ENCODE measurements at regions not wholly inside any gene's neighbourhood (a gene's known extent, or its start where the extent isn't known, plus 50 kb on each side); places are given as distances from the start of the nearest gene placed in this dataset.
"Not testable (repeated sequence)": the region's sequence is repeated elsewhere in the genome, so short reads cannot be mapped to it uniquely, and the experiment has no call there.

- H3K27me3 Mint-ChIP-seq = no peaks in the 10 kb centered on the region
- CTCF ChIA-PET = no interaction called here
- DNase-seq = no peak
- H3K4me3 Mint-ChIP-seq = no peak overlapping the region
- H3K9me3 Mint-ChIP-seq = no peaks in the 10 kb centered on the region
- no peak overlapping the region for H3K27ac Mint-ChIP-seq
- no peaks in the 10 kb centered on the region for H3K36me3 Mint-ChIP-seq
- H3K4me1 Mint-ChIP-seq = peaks cover 2% of the 10 kb centered on the region
These were observed 290.6 kb downstream of the ZNF674 start for GRCh38 chrX:46254641-46255040.

- CTCF ChIA-PET = no interaction called here
- H3K9me3 Mint-ChIP-seq = no peaks in the 10 kb centered on the region
- no peaks in the 10 kb centered on the region for H3K4me1 Mint-ChIP-seq
- no peaks in the 10 kb centered on the region for H3K36me3 Mint-ChIP-seq
- H3K27me3 Mint-ChIP-seq = no peaks in the 10 kb centered on the region
- H3K4me3 Mint-ChIP-seq = no peak overlapping the region
- H3K27ac Mint-ChIP-seq = no peak overlapping the region
- no peak for DNase-seq
These were observed 293.5 kb downstream of the ZNF674 start for GRCh38 chrX:46251755-46252154.

GRCh38 chrX:46250151-46250550, 295.1 kb downstream of the ZNF674 start:
- Mint-ChIP-seq H3K27ac (no peak overlapping the region), H3K4me3 (no peak overlapping the region), H3K36me3 (no peaks in the 10 kb centered on the region), H3K27me3 (no peaks in the 10 kb centered on the region), H3K4me1 (no peaks in the 10 kb centered on the region), H3K9me3 (no peaks in the 10 kb centered on the region)
- DNase-seq = no peak
- CTCF ChIA-PET = no interaction called here

- Mint-ChIP-seq H3K4me3 (no peak overlapping the region), H3K27ac (no peak overlapping the region), H3K9me3 (no peaks in the 10 kb centered on the region), H3K36me3 (no peaks in the 10 kb centered on the region), H3K27me3 (no peaks in the 10 kb centered on the region), H3K4me1 (no peaks in the 10 kb centered on the region)
- CTCF ChIA-PET = no interaction called here
- DNase-seq = no peak
These were observed 297.8 kb downstream of the ZNF674 start for GRCh38 chrX:46247456-46247855.

- no peaks in the 10 kb centered on the region for H3K9me3 Mint-ChIP-seq
- H3K36me3 Mint-ChIP-seq = no peaks in the 10 kb centered on the region
- no peaks in the 10 kb centered on the region for H3K27me3 Mint-ChIP-seq
- no peak overlapping the region for H3K4me3 Mint-ChIP-seq
- DNase-seq = no peak
- no peak overlapping the region for H3K27ac Mint-ChIP-seq
- H3K4me1 Mint-ChIP-seq = no peaks in the 10 kb centered on the region
- CTCF ChIA-PET = no interaction called here
These were observed 300.8 kb downstream of the ZNF674 start for GRCh38 chrX:46244451-46244850.

- H3K27me3 Mint-ChIP-seq = no peaks in the 10 kb centered on the region
- H3K4me1 Mint-ChIP-seq = no peaks in the 10 kb centered on the region
- H3K4me3 Mint-ChIP-seq = no peak overlapping the region
- no peak for DNase-seq
- H3K27ac Mint-ChIP-seq = no peak overlapping the region
- CTCF ChIA-PET = no interaction called here
- no peaks in the 10 kb centered on the region for H3K9me3 Mint-ChIP-seq
- H3K36me3 Mint-ChIP-seq = no peaks in the 10 kb centered on the region
These were observed 308.8 kb downstream of the ZNF674 start for GRCh38 chrX:46236411-46236810.

- CTCF ChIA-PET = no interaction called here
- no peaks in the 10 kb centered on the region for H3K4me1 Mint-ChIP-seq
- no peak overlapping the region for H3K4me3 Mint-ChIP-seq
- no peak for DNase-seq
- H3K36me3 Mint-ChIP-seq = no peaks in the 10 kb centered on the region
- H3K9me3 Mint-ChIP-seq = no peaks in the 10 kb centered on the region
- no peaks in the 10 kb centered on the region for H3K27me3 Mint-ChIP-seq
- no peak overlapping the region for H3K27ac Mint-ChIP-seq
These were observed 309.4 kb downstream of the ZNF674 start for GRCh38 chrX:46235778-46236177.

- DNase-seq = no peak
- CTCF ChIA-PET = no interaction called here
- Mint-ChIP-seq H3K27ac (no peak overlapping the region), H3K4me1 (no peaks in the 10 kb centered on the region), H3K9me3 (no peaks in the 10 kb centered on the region), H3K4me3 (no peak overlapping the region), H3K27me3 (no peaks in the 10 kb centered on the region), H3K36me3 (no peaks in the 10 kb centered on the region)
These were observed 310.4 kb downstream of the ZNF674 start for GRCh38 chrX:46234775-46235174.

GRCh38 chrX:46228389-46228788, 316.8 kb downstream of the ZNF674 start:
- Mint-ChIP-seq H3K27ac (no peak overlapping the region), H3K4me3 (no peak overlapping the region), H3K36me3 (no peaks in the 10 kb centered on the region), H3K4me1 (no peaks in the 10 kb centered on the region), H3K27me3 (no peaks in the 10 kb centered on the region), H3K9me3 (no peaks in the 10 kb centered on the region)
- no peak for DNase-seq
- CTCF ChIA-PET = no interaction called here

GRCh38 chrX:46226422-46226821, 318.8 kb downstream of the ZNF674 start:
- no peaks in the 10 kb centered on the region for H3K27me3 Mint-ChIP-seq
- no peak overlapping the region for H3K4me3 Mint-ChIP-seq

GRCh38 chrX:46223499-46223898, 321.7 kb downstream of the ZNF674 start:
- H3K4me1 Mint-ChIP-seq, H3K4me3 Mint-ChIP-seq, CTCF ChIA-PET, DNase-seq, H3K27me3 Mint-ChIP-seq, H3K9me3 Mint-ChIP-seq, H3K36me3 Mint-ChIP-seq, H3K27ac Mint-ChIP-seq: not testable (repeated sequence)

More at GRCh38 chrX:46226422-46226821, 318.8 kb downstream of the ZNF674 start:
- Mint-ChIP-seq H3K9me3 (no peaks in the 10 kb centered on the region), H3K4me1 (no peaks in the 10 kb centered on the region), H3K36me3 (no peaks in the 10 kb centered on the region), H3K27ac (no peak overlapping the region)
- CTCF ChIA-PET = no interaction called here
- no peak for DNase-seq

- no peak overlapping the region for H3K4me3 Mint-ChIP-seq
- H3K4me1 Mint-ChIP-seq = no peaks in the 10 kb centered on the region
- no peak for DNase-seq
- H3K36me3 Mint-ChIP-seq = no peaks in the 10 kb centered on the region
- CTCF ChIA-PET = no interaction called here
- H3K9me3 Mint-ChIP-seq = no peaks in the 10 kb centered on the region
- no peak overlapping the region for H3K27ac Mint-ChIP-seq
- no peaks in the 10 kb centered on the region for H3K27me3 Mint-ChIP-seq
These were observed 324.4 kb downstream of the ZNF674 start for GRCh38 chrX:46220822-46221221.

- Mint-ChIP-seq H3K9me3 (no peaks in the 10 kb centered on the region), H3K4me3 (no peak overlapping the region), H3K27me3 (no peaks in the 10 kb centered on the region), H3K4me1 (no peaks in the 10 kb centered on the region), H3K27ac (no peak overlapping the region), H3K36me3 (no peaks in the 10 kb centered on the region)
- no peak for DNase-seq
- CTCF ChIA-PET = no interaction called here
These were observed 326.8 kb downstream of the ZNF674 start for GRCh38 chrX:46218373-46218772.

- H3K27ac Mint-ChIP-seq = no peak overlapping the region
- H3K4me1 Mint-ChIP-seq = no peaks in the 10 kb centered on the region
- no peak overlapping the region for H3K4me3 Mint-ChIP-seq
- CTCF ChIA-PET = interaction anchor here (0.6 kb wide), 1 partner anchor 53 kb away, joined by 3 read pairs; no protein-coding TSS in a partner anchor
- H3K9me3 Mint-ChIP-seq = no peaks in the 10 kb centered on the region
- no peaks in the 10 kb centered on the region for H3K36me3 Mint-ChIP-seq
- no peak for DNase-seq
- no peaks in the 10 kb centered on the region for H3K27me3 Mint-ChIP-seq
These were observed 328.8 kb downstream of the ZNF674 start for GRCh38 chrX:46216406-46216805.

- CTCF ChIA-PET = no interaction called here
- H3K27ac Mint-ChIP-seq = no peak overlapping the region
- no peak for DNase-seq
- no peak overlapping the region for H3K4me3 Mint-ChIP-seq
- H3K27me3 Mint-ChIP-seq = no peaks in the 10 kb centered on the region
- peaks cover 19% of the 10 kb centered on the region for H3K4me1 Mint-ChIP-seq
- no peaks in the 10 kb centered on the region for H3K9me3 Mint-ChIP-seq
- no peaks in the 10 kb centered on the region for H3K36me3 Mint-ChIP-seq
These were observed 334.1 kb downstream of the ZNF674 start for GRCh38 chrX:46211079-46211478.

- no peaks in the 10 kb centered on the region for H3K27me3 Mint-ChIP-seq
- CTCF ChIA-PET = no interaction called here
- no peak overlapping the region for H3K4me3 Mint-ChIP-seq
- no peaks in the 10 kb centered on the region for H3K36me3 Mint-ChIP-seq
- no peak for DNase-seq
- H3K4me1 Mint-ChIP-seq = peaks cover 19% of the 10 kb centered on the region
- no peaks in the 10 kb centered on the region for H3K9me3 Mint-ChIP-seq
- no peak overlapping the region for H3K27ac Mint-ChIP-seq
These were observed 335.5 kb downstream of the ZNF674 start for GRCh38 chrX:46209768-46210167.

All from activated naive CD4-positive, alpha-beta T cell treated with anti-CD3 and anti-CD28 coated beads, Interleukin-2, amount 10 ng/mL, durations not matched to agents 7 days and 5 days (primary cell).